ENCODE measurements at regions not wholly inside any gene's neighbourhood (a gene's known extent, or its start where the extent isn't known, plus 50 kb on each side); places are given as distances from the start of the nearest gene placed in this dataset.

GRCh38 chr3:197354568-197355001, 56.2 kb upstream of the DLG1 start:
- Histone ChIP-seq H3K4me3 (ENCODE audit: low read length) (no peak overlapping the region), H3K4me1 (ENCODE audit: insufficient read depth, low read length) (no peaks in the 10 kb centered on the region), H3K27ac (ENCODE audit: low read depth in 1 of 2, low read length in 2 of 2) (no peak overlapping the region), H3K36me3 (ENCODE audit: insufficient read depth, low read length) (no peaks in the 10 kb centered on the region), H3K27me3 (ENCODE audit: control insufficient read depth in 1 of 2, insufficient read depth in 2 of 2, low read length in 2 of 2) (peaks cover 0 to 4% of the 10 kb centered on the region in 2 experiments), H3K9me3 (ENCODE audit: control insufficient read depth in 1 of 2, insufficient read depth in 1 of 2, low read length in 2 of 2) (peaks cover 0 to 4% of the 10 kb centered on the region in 2 experiments)
- intact Hi-C loops (cut with DNase I, micrococcal nuclease), result no loop called here
- no peak for ATAC-seq (ENCODE audit: poor library complexity)
- no peaks in the 10 kb centered on the region for H3K4me1 Mint-ChIP-seq (ENCODE audit: low read depth)
- ChIA-PET CTCF (no interaction called here), POLR2A (no interaction called here)
- DNase-seq, result no peak
- H3K9me3 Mint-ChIP-seq, result peaks cover 3% of the 10 kb centered on the region
- TF ChIP-seq CTCF (IDR thresholded peaks at IDR 0.05), result no peak
- H3K27ac Mint-ChIP-seq, result no peak overlapping the region
- no peak overlapping the region for H3K4me3 Mint-ChIP-seq
- H3K36me3 Mint-ChIP-seq (ENCODE audit: low read depth), result no peaks in the 10 kb centered on the region
- peaks cover 16% of the 10 kb centered on the region for H3K27me3 Mint-ChIP-seq

GRCh38 chr3:197353867-197354567, 55.6 kb upstream of the DLG1 start:
- Histone ChIP-seq H3K4me3 (ENCODE audit: low read length) (no peak overlapping the region), H3K9me3 (ENCODE audit: control insufficient read depth in 1 of 2, insufficient read depth in 1 of 2, low read length in 2 of 2) (peaks cover 0 to 4% of the 10 kb centered on the region in 2 experiments), H3K4me1 (ENCODE audit: insufficient read depth, low read length) (no peaks in the 10 kb centered on the region), H3K36me3 (ENCODE audit: insufficient read depth, low read length) (no peaks in the 10 kb centered on the region), H3K27ac (ENCODE audit: low read depth in 1 of 2, low read length in 2 of 2) (no peak overlapping the region), H3K27me3 (ENCODE audit: control insufficient read depth in 1 of 2, insufficient read depth in 2 of 2, low read length in 2 of 2) (peaks cover 0 to 4% of the 10 kb centered on the region in 2 experiments)
- ATAC-seq (ENCODE audit: poor library complexity) (no peak), DNase-seq (no peak)
- no peak for TF ChIP-seq CTCF (IDR thresholded peaks at IDR 0.05)
- ChIA-PET CTCF (no interaction called here), POLR2A (no interaction called here)
- Mint-ChIP-seq H3K4me3 (no peak overlapping the region), H3K27ac (no peak overlapping the region), H3K36me3 (ENCODE audit: low read depth) (no peaks in the 10 kb centered on the region), H3K9me3 (no peaks in the 10 kb centered on the region), H3K4me1 (ENCODE audit: low read depth) (no peaks in the 10 kb centered on the region), H3K27me3 (peaks cover 16% of the 10 kb centered on the region)
- intact Hi-C loops (cut with DNase I, micrococcal nuclease), result no loop called here

- Histone ChIP-seq H3K27ac (ENCODE audit: low read depth in 1 of 2, low read length in 2 of 2) (no peak overlapping the region), H3K36me3 (ENCODE audit: insufficient read depth, low read length) (no peaks in the 10 kb centered on the region), H3K4me1 (ENCODE audit: insufficient read depth, low read length) (no peaks in the 10 kb centered on the region), H3K27me3 (ENCODE audit: control insufficient read depth in 1 of 2, insufficient read depth in 2 of 2, low read length in 2 of 2) (peaks cover 0 to 4% of the 10 kb centered on the region in 2 experiments), H3K9me3 (ENCODE audit: control insufficient read depth in 1 of 2, insufficient read depth in 1 of 2, low read length in 2 of 2) (peaks cover 0 to under 1% of the 10 kb centered on the region in 2 experiments), H3K4me3 (ENCODE audit: low read length) (no peak overlapping the region)
- no peak for ATAC-seq (ENCODE audit: poor library complexity)
- intact Hi-C loops (cut with DNase I, micrococcal nuclease), result no loop called here
- no peak for DNase-seq
- Mint-ChIP-seq H3K4me3 (no peak overlapping the region), H3K36me3 (ENCODE audit: low read depth) (no peaks in the 10 kb centered on the region), H3K27me3 (peaks cover 16% of the 10 kb centered on the region), H3K9me3 (no peaks in the 10 kb centered on the region), H3K27ac (no peak overlapping the region), H3K4me1 (ENCODE audit: low read depth) (no peaks in the 10 kb centered on the region)
- ChIA-PET POLR2A (no interaction called here), CTCF (no interaction called here)
- TF ChIP-seq CTCF (IDR thresholded peaks at IDR 0.05), result no peak
Measured at GRCh38 chr3:197353001-197353866, 54.8 kb upstream of the DLG1 start.
